A549 (cell line): ENCODE measurements at regions not wholly inside any gene's neighbourhood (a gene's known extent, or its start where the extent isn't known, plus 50 kb on each side); places are given as distances from the start of the nearest gene placed in this dataset.

Experiments
- ATAC-seq, 2 experiments: fragments of 200-7000 bp in 1 of 2; fragments of >200 bp in 1 of 2; cut with Nextera tagmentation in 1 of 2; cut with Tn5 transposase in 1 of 2; 3 replicates each; pipeline versions ENCODE4 v1.8.0 to v1.9.1; 2018 to 2020; ENCODE audit warnings: mild to moderate bottlenecking in 1 of 2, moderate library complexity in 1 of 2
- CTCF ChIA-PET: fragments of 300-600 bp; sonication (Branson Sonifier 250); formaldehyde crosslinking; extraction: SDS; loops from one replicate; lab custom pipeline; 2021; ENCODE audit warnings: antibody characterized with exemption, inconsistent platforms; lab: Yijun Ruan, JAX
- POLR2A ChIA-PET: fragments of 350-600 bp; formaldehyde crosslinking; extraction: SDS; loops from one replicate; lab custom pipeline; 2021; ENCODE audit warnings: antibody characterized with exemption, inconsistent platforms; lab: Yijun Ruan, JAX
- DNase-seq, 2 experiments: peaks; one replicate each; pipeline versions ENCODE4 v3.0.0 to v3.0.0-alpha.2; 2011 to 2016; ENCODE audit warnings: low read depth in 1 of 2, low spot score in 1 of 2
- FAIRE-seq: peaks from 2 replicates; lab custom pipeline; 2011; peaks lifted over from hg19 to GRCh38; lab: Jason Lieb, UNC
- H3K27ac ChIP-seq, 2 experiments: fragments of >200 bp; sonication (Bioruptor Twin); formaldehyde crosslinking; 3 replicates each; pipeline ENCODE4 v1.5.1; 2016 to 2017
- H3K4me1 ChIP-seq: fragments of >200 bp; sonication (Bioruptor Twin); formaldehyde crosslinking; 3 replicates; pipeline ENCODE4 v1.6.1; 2016
- H3K4me2 ChIP-seq: fragments of >200 bp; sonication (Bioruptor Twin); formaldehyde crosslinking; 3 replicates; pipeline ENCODE4 v1.6.1; 2016
- H3K4me3 ChIP-seq: fragments of >200 bp; sonication (Bioruptor Twin); formaldehyde crosslinking; 3 replicates; pipeline ENCODE4 v1.5.1; 2016
- H3K9me3 ChIP-seq: fragments of >200 bp; sonication (Bioruptor Twin); formaldehyde crosslinking; 3 replicates; pipeline ENCODE4 v1.6.1; 2016
- CBX2 ChIP-seq: fragments of 200-600 bp; sonication (generic); IDR thresholded peaks from 2 replicates; pipeline ENCODE4 v1.6.1; 2016; ENCODE audit warnings: low read depth, mild to moderate bottlenecking, borderline replicate concordance
- CBX8 ChIP-seq: fragments of 200-600 bp; sonication (generic); IDR thresholded peaks from 2 replicates; pipeline ENCODE4 v1.6.1; 2016
- FOSB ChIP-seq: fragments of 250-450 bp; sonication (Bioruptor Pico); IDR thresholded peaks from 2 replicates; pipeline ENCODE4 v1.5.0; 2020; ENCODE audit warnings: mild to moderate bottlenecking, moderate library complexity
- FOSL2 ChIP-seq, 2 experiments: fragments of 450-650 bp in 1 of 2; fragments of >200 bp in 1 of 2; sonication (Bioruptor Twin) in 1 of 2; formaldehyde crosslinking; IDR thresholded peaks; 2 replicates each; pipeline versions ENCODE4 v1.5.0 to v1.6.1; 2016 to 2020; ENCODE audit warnings: mild to moderate bottlenecking in 1 of 2, moderate library complexity in 1 of 2
- HMGXB4 ChIP-seq: fragments of 250-450 bp; sonication (Bioruptor Pico); IDR thresholded peaks from 2 replicates; pipeline ENCODE4 v1.5.0; 2021; ENCODE audit warnings: mild to moderate bottlenecking, moderate library complexity, borderline replicate concordance
- HOXA7 ChIP-seq: fragments of 250-450 bp; sonication (Bioruptor Pico); IDR thresholded peaks from 2 replicates; pipeline ENCODE4 v1.5.0; 2020; ENCODE audit warnings: mild to moderate bottlenecking, moderate library complexity
- JUN ChIP-seq, 2 experiments: fragments of >200 bp; sonication (Bioruptor Twin); formaldehyde crosslinking; IDR thresholded peaks; 2 replicates in 1 of 2; 3 replicates in 1 of 2; pipeline ENCODE4 v1.6.1; 2016 to 2017
- JUNB ChIP-seq: fragments of >200 bp; sonication (Bioruptor Twin); formaldehyde crosslinking; IDR thresholded peaks from 2 replicates; pipeline ENCODE4 v1.6.1; 2016
- KDM5A ChIP-seq: fragments of 200-600 bp; sonication (generic); IDR thresholded peaks from 2 replicates; pipeline ENCODE4 v1.6.1; 2016; ENCODE audit warnings: antibody characterized with exemption, mild to moderate bottlenecking
- MAFK ChIP-seq: fragments of 450-650 bp; IDR thresholded peaks from 2 replicates; pipeline ENCODE4 v1.6.1; 2014; ENCODE audit not compliant: partially characterized antibody
- MAZ ChIP-seq: fragments of 150-350 bp; IDR thresholded peaks from 2 replicates; pipeline ENCODE4 v1.6.1; 2014; ENCODE audit warnings: antibody characterized with exemption, low read depth, low read length, borderline replicate concordance
- NFE2L2 ChIP-seq: fragments of 150-350 bp; conservative IDR thresholded peaks from 2 replicates; pipeline ENCODE4 v1.6.1; 2014; ENCODE audit warnings: low read length
- NPAS2 ChIP-seq: fragments of 250-450 bp; sonication (Bioruptor Pico); IDR thresholded peaks from 2 replicates; pipeline ENCODE4 v1.8.0; 2022; ENCODE audit warnings: mild to moderate bottlenecking, moderate library complexity, borderline replicate concordance
- NR3C1 ChIP-seq: fragments of >200 bp; sonication (Bioruptor Twin); formaldehyde crosslinking; IDR thresholded peaks from 3 replicates; pipeline ENCODE4 v1.6.1; 2017
- PHF8 ChIP-seq: fragments of 200-600 bp; sonication (generic); IDR thresholded peaks from 2 replicates; pipeline ENCODE4 v1.6.1; 2016; ENCODE audit warnings: low read depth, mild to moderate bottlenecking, antibody characterized with exemption, moderate library complexity, borderline replicate concordance
- POLR2A ChIP-seq: IDR thresholded peaks from 2 replicates; pipeline ENCODE4 v1.6.1; 2012; ENCODE audit warnings: mild to moderate bottlenecking, low read length
- POLR2AphosphoS2 ChIP-seq: conservative IDR thresholded peaks from 2 replicates; pipeline ENCODE4 v1.6.1; 2012; ENCODE audit warnings: low read length, improper control_type of control experiment, inconsistent platforms
- RAD21 ChIP-seq, 2 experiments: fragments of >200 bp in 1 of 2; sonication (Bioruptor Twin) in 1 of 2; formaldehyde crosslinking in 1 of 2; IDR thresholded peaks in 1 of 2; conservative IDR thresholded peaks in 1 of 2; 2 replicates in 1 of 2; 3 replicates in 1 of 2; pipeline ENCODE4 v1.6.1; 2012 to 2018; ENCODE audit warnings: inconsistent platforms in 1 of 2
- RARB ChIP-seq: fragments of 250-450 bp; sonication (Bioruptor Pico); IDR thresholded peaks from 2 replicates; pipeline ENCODE4 v1.8.0; 2021; ENCODE audit warnings: mild to moderate bottlenecking, moderate library complexity
- RCOR1 ChIP-seq: fragments of 150-350 bp; IDR thresholded peaks from 2 replicates; pipeline ENCODE4 v1.6.1; 2014; ENCODE audit warnings: antibody characterized with exemption, low read length, low read depth
- RNF2 ChIP-seq: fragments of 200-600 bp; sonication (generic); IDR thresholded peaks from 2 replicates; pipeline ENCODE4 v1.6.1; 2016; ENCODE audit warnings: low read depth, mild to moderate bottlenecking, antibody characterized with exemption, moderate library complexity, borderline replicate concordance
- TFCP2L1 ChIP-seq: fragments of 250-450 bp; sonication (Bioruptor Pico); IDR thresholded peaks from 2 replicates; pipeline ENCODE4 v1.5.0; 2021; ENCODE audit warnings: mild to moderate bottlenecking
- ZC3H11A ChIP-seq: fragments of 450-650 bp; IDR thresholded peaks from 2 replicates; pipeline ENCODE4 v1.6.1; 2014; ENCODE audit warnings: antibody characterized with exemption, mild to moderate bottlenecking
- WGBS: methylation state at CpG from one replicate; pipeline ENCODE4 v1.1.6; 2017; ENCODE audit errors: missing lambda C conversion rate; 5-methylcytosine and 5-hydroxymethylcytosine counted together
- TF ChIP-seq, protein P1 (sequence below): fragments of >200 bp; sonication (Bioruptor Twin); formaldehyde crosslinking; IDR thresholded peaks from 3 replicates; pipeline ENCODE4 v1.5.1; 2016
- TF ChIP-seq, protein P2 (sequence below): fragments of 250-450 bp; sonication (Bioruptor Pico); IDR thresholded peaks from 2 replicates; pipeline ENCODE4 v1.5.0; 2020; ENCODE audit warnings: low read depth, mild to moderate bottlenecking, moderate library complexity

DNA sequence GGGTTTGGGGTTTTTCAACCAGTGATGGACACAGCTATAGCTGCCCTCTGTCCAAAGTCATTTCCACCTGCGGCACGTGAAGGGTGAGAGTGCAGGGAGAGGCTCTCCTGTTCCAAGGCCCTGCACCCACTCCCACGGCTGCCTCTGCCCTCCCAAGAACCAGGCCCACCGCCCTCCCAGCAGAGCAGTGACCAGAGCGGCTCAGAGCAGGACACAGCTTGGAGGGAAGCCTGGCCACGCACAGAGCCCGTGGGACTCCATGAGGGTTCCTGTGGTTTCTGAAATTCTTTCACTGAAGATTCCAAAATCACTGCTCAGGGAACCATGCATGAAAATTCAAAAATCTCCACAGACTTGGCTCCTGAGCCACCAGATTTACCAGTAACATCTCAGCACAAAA is 67.3 kb upstream of the SALL3 start:
- ChIA-PET POLR2A (no interaction called here), CTCF (no interaction called here)
- TF ChIP-seq MAFK (no peak), TFCP2L1 (CRISPR knock-in tag) (no peak), FOSB (CRISPR knock-in tag) (no peak), HOXA7 (CRISPR knock-in tag) (no peak), FOSL2 (IDR thresholded peaks at IDR 0.05) (no peak), FOSL2 (CRISPR knock-in tag; IDR thresholded peaks at IDR 0.05) (no peak), KDM5A (no peak), RAD21 (conservative IDR thresholded peaks at IDR 0.05 in 1 of 2, IDR thresholded peaks at IDR 0.05 in 1 of 2) (no peak), POLR2AphosphoS2 (no peak), JUNB (no peak), POLR2A (no peak), NPAS2 (CRISPR knock-in tag) (no peak), RNF2 (no peak), CBX8 (no peak), HMGXB4 (CRISPR knock-in tag) (no peak), RCOR1 (no peak), JUN (IDR thresholded peaks at IDR 0.05) (no peak), NR3C1 (no peak)
- TF ChIP-seq, protein P1, sequence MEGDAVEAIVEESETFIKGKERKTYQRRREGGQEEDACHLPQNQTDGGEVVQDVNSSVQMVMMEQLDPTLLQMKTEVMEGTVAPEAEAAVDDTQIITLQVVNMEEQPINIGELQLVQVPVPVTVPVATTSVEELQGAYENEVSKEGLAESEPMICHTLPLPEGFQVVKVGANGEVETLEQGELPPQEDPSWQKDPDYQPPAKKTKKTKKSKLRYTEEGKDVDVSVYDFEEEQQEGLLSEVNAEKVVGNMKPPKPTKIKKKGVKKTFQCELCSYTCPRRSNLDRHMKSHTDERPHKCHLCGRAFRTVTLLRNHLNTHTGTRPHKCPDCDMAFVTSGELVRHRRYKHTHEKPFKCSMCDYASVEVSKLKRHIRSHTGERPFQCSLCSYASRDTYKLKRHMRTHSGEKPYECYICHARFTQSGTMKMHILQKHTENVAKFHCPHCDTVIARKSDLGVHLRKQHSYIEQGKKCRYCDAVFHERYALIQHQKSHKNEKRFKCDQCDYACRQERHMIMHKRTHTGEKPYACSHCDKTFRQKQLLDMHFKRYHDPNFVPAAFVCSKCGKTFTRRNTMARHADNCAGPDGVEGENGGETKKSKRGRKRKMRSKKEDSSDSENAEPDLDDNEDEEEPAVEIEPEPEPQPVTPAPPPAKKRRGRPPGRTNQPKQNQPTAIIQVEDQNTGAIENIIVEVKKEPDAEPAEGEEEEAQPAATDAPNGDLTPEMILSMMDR = no peak
- TF ChIP-seq, protein P2, sequence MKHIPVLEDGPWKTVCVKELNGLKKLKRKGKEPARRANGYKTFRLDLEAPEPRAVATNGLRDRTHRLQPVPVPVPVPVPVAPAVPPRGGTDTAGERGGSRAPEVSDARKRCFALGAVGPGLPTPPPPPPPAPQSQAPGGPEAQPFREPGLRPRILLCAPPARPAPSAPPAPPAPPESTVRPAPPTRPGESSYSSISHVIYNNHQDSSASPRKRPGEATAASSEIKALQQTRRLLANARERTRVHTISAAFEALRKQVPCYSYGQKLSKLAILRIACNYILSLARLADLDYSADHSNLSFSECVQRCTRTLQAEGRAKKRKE (CRISPR knock-in tag) = no peak
- Histone ChIP-seq H3K9me3 (no peaks in the 10 kb centered on the region), H3K4me2 (no peak overlapping the region), H3K4me1 (no peaks in the 10 kb centered on the region), H3K27ac (no peak overlapping the region), H3K4me3 (no peak overlapping the region)
- FAIRE-seq (no peak), ATAC-seq (no peak), DNase-seq (no peak)
- WGBS = 74% methylated on average over 3 of the region's 7 CpGs

GRCh38 chr18:78912844-78913243 is 66.8 kb upstream of the SALL3 start:
- no peaks in the 10 kb centered on the region for H3K4me1 ChIP-seq
- H3K4me2 ChIP-seq = no peak overlapping the region
- no peak for DNase-seq
- H3K27ac ChIP-seq = no peak overlapping the region
- FAIRE-seq = no peak
- ChIA-PET POLR2A (no interaction called here), CTCF (no interaction called here)
- H3K9me3 ChIP-seq = no peaks in the 10 kb centered on the region
- no peak overlapping the region for H3K4me3 ChIP-seq
- TF ChIP-seq CBX2 (no peak), ZC3H11A (no peak), NFE2L2 (no peak), RARB (no peak), PHF8 (no peak), MAZ (no peak)
- TF ChIP-seq, all 56 proteins: peak for 0
- ATAC-seq = no peak
- WGBS = 31% methylated on average over 8 of the region's 18 CpGs
